HG02678 (cell line): ENCODE measurements at regions not wholly inside any gene's neighbourhood (a gene's known extent, or its start where the extent isn't known, plus 50 kb on each side); places are given as distances from the start of the nearest gene placed in this dataset.

Experiments used
- ATAC-seq: cut with Tn5 transposase; IDR thresholded peaks from one replicate; pipeline ENCODE4 v1.9.1; 2021; ENCODE audit warnings: mild to moderate bottlenecking, moderate library complexity; ENCODE audit not compliant: unreplicated experiment

- ATAC-seq: no peak
Observed at GRCh38 chr18:37691162-37691561, 125.6 kb upstream of the CELF4 start.

DNA sequence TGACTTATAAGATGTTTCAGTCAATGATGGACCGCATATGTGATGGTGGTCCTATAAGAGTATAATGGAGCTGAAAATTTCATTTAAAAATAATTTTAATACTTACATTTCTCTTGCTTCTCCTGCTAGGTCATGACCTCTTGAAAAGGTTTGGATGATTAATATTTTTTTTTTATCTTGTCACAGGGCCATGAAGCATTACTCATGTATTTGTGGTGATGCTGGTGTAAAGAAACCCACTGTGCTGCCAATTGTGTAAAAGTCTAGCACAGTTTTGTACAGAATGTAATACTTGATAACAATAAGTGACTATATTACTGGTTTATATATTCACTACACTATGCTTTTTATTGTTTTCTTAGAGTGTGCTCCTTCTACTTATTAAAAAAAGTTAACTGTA, 124.2 kb upstream of the CELF4 start:
- ATAC-seq: no peak

DNA sequence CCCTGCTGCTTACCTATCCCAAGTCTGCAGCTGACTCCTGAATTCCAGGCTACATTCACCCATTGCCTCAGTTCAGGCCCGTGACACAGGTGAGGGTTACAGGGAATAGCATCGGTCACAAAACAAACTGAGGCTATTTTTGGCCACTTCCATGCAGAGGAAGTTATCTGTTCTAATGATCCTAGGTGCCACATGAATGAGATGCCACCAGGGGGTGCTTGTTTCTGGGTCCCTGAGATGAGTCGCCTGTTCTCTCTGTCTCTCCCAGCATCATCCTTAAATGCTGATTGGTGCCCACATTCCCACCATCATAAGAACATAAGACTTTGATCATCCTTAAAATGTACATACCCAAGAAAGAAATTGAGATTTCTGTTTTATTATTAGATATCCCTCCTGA, 119.0 kb upstream of the CELF4 start:
- no peak for ATAC-seq

GRCh38 chr18:37684183-37684582, 118.6 kb upstream of the CELF4 start:
- no peak for ATAC-seq

DNA sequence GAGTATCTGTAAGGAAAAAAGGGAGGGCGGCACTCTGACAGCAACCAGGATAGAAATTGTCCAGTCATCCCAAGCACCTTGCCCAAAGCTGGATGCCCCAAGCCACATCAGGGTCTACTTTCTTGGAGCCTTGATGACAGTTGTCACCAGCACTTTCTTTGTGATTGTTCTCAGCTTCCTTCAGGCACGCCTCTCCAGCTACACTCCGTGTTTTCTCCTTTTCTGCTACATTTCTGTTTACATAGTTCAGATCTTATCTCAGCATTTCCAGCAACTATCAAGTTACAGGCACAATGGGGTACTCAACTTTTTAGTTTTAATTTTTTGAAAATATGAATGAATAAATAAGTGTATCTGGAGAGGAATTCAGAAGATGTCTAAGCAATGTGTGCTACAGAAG, 115.3 kb upstream of the CELF4 start:
- no peak for ATAC-seq

DNA sequence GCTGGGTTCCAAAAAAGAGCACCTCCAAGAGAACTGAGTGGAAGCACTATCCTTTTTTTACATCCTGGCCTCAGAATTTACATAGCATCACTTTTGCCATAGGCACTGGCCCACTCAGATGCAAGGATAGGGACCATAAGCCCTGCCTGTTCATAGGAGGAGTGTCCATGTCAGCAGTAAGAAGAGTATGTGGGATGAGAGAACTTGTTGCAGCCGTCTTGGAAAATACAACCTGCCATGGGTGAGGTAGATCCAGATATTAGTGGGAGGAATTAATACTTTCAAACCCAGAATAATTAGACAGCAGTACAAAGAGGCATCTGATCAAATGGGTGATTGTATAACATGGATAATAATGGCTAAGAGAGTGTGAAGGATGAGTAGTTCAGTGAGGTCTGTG, 110.7 kb upstream of the CELF4 start:
- ATAC-seq: no peak

GRCh38 chr18:37675699-37676098, 110.1 kb upstream of the CELF4 start:
- ATAC-seq: no peak

DNA sequence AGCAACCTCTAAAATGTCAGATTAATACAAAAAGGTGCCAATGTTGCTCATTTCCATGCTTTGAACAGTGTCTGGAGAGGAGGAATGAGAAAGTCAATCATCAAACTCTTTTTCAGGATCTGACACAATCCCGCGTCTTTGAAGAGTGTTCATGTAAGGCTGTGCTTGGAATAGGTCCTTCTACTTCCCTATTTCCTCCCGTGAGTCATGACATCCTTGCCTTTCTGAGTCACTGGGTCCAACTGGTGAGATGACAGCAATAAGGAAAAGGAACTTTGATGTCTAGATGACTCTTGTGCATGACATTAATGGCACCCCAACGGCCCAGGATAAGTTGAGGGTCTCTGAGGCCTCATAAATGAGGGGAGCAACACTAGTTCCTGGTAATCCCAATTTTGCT, 109.0 kb upstream of the CELF4 start:
- ATAC-seq: no peak

- ATAC-seq: no peak
Observed at GRCh38 chr18:37673671-37674070, 108.1 kb upstream of the CELF4 start.

- no peak for ATAC-seq
Observed at GRCh38 chr18:37672932-37673595, 107.5 kb upstream of the CELF4 start.

- ATAC-seq: no peak
Observed at GRCh38 chr18:37672001-37672400, 106.4 kb upstream of the CELF4 start.

GRCh38 chr18:37671530-37671929, 105.9 kb upstream of the CELF4 start:
- no peak for ATAC-seq

GRCh38 chr18:37671119-37671518, 105.5 kb upstream of the CELF4 start:
- no peak for ATAC-seq

- no peak for ATAC-seq
Observed at GRCh38 chr18:37669991-37670534, 104.5 kb upstream of the CELF4 start.

- no peak for ATAC-seq
Observed at GRCh38 chr18:37668971-37669747, 103.6 kb upstream of the CELF4 start.

DNA sequence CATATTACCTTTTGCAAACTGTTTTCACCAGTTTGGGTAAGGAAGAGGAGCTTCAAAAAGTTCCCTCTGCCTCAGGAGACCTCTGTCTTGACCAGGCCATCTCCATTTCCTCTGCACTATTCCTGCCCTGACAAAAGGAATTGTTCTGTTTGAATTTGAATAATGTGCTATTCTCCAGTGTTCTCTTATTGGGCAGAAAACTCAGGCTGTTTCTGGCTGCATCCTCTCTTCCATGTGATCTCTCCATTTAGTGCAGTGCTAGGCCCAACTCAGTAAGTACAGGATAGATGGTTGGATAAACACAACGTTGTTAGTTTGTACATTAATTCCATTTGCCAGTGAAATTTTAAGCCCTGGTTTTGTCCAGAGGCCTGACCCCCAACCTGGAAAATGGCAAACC, 102.2 kb upstream of the CELF4 start:
- ATAC-seq: no peak

GRCh38 chr18:37666991-37667390, 101.4 kb upstream of the CELF4 start:
- ATAC-seq: no peak

DNA sequence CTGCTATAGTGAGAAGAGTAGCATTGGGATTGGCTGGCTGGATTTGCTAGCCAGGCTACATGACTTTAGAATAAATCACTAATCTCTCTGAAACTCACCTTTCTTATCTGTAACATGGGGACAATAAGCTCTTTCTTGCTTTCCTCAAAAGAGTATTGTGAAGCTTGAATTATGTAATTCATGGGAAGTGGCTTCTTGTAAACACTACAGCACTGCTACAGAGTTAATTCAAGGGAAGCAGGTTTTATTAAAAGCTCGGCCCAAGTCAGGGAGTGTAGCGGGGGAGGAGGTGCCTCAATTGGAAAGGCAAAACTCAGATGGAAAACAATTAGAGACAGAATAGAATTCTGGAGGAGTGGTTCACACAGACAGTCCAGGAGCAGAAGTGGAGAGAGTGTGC, 100.9 kb upstream of the CELF4 start:
- no peak for ATAC-seq

GRCh38 chr18:37665346-37665745, 99.7 kb upstream of the CELF4 start:
- ATAC-seq: no peak

DNA sequence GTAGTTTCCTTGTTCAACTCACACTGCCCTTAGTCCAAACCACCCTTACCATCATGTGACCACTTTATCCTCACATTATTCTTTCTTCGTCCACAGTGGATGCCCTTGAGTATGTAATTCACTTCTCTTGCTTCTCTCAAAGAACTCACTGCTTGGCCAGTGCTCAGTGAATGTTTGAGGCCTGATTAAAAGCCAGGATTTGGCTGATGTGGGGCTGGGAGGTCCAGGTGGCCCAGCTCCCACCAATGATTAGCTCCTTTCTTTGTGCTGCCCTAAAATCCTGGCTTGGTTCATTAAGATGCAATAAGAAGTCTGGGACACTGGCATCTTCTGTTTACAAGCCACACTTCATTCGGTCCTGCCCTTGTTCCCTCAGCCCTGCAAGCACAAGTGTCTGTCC, 97.8 kb upstream of the CELF4 start:
- ATAC-seq: no peak

DNA sequence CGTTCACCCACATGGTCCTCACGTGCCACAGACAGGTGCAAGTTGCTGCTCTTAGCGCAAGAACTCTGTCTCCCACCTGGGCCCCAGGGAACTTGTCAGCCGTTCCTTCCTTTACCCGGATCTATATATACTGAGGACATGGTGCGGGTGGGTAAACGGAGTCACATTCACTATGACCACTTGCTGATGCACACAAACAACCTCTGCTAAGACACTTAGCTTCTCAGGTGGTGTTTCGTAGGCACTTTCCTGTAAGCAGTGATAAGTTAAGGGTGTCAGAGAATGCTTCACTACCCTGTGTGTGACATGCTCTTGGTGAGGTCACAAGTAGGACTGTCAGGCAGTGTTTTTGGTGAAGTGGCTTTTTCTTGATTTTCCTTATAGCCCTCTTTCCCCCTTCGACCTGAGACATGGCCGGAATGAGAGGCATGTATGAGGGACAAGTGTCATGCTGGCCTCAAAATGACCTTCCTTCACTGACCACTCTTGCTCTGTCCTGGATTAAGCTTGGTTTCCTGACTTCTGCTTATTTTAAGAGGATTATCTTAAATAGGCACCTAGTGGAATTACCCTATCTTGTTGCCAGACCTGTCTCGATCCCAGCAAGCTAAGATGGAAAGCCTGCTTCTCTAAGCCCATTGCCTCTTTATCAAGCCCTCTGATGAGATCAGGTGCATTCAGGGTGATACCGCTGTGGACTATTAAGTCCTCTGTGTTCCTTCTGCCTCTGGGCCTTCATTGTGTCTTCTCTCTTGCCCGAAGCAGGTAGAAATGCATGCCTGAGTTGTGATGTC, 97.1 kb upstream of the CELF4 start:
- no peak for ATAC-seq

- no peak for ATAC-seq
Observed at GRCh38 chr18:37662099-37662498, 96.5 kb upstream of the CELF4 start.
